IMR-90 (cell line): ENCODE measurements at regions not wholly inside any gene's neighbourhood (a gene's known extent, or its start where the extent isn't known, plus 50 kb on each side); places are given as distances from the start of the nearest gene placed in this dataset.

ENCODE experiments used
- CHD1 ChIP-seq: IDR thresholded peaks from 2 replicates; pipeline ENCODE4 v1.6.1; 2012; ENCODE audit warnings: low read depth, low read length, improper control_type of control experiment
- RAD21 ChIP-seq: IDR thresholded peaks from 2 replicates; pipeline ENCODE4 v1.6.1; 2012; ENCODE audit warnings: low read length, improper control_type of control experiment
- TF ChIP-seq, protein P1 (sequence below): conservative IDR thresholded peaks from 2 replicates; pipeline ENCODE4 v1.5.1; 2012; ENCODE audit warnings: mild to moderate bottlenecking, low read depth, low read length, improper control_type of control experiment
- TF ChIP-seq, protein P2 (sequence below): fragments of 150-350 bp; IDR thresholded peaks from 2 replicates; pipeline ENCODE4 v1.6.1; 2017; ENCODE audit warnings: mild to moderate bottlenecking, antibody characterized with exemption, low read length, low read depth
- TF ChIP-seq, protein P3 (sequence below): fragments of 150-350 bp; IDR thresholded peaks from 2 replicates; pipeline ENCODE4 v1.6.1; 2016; ENCODE audit warnings: low read depth, mild to moderate bottlenecking, low read length, moderate library complexity, borderline replicate concordance

DNA sequence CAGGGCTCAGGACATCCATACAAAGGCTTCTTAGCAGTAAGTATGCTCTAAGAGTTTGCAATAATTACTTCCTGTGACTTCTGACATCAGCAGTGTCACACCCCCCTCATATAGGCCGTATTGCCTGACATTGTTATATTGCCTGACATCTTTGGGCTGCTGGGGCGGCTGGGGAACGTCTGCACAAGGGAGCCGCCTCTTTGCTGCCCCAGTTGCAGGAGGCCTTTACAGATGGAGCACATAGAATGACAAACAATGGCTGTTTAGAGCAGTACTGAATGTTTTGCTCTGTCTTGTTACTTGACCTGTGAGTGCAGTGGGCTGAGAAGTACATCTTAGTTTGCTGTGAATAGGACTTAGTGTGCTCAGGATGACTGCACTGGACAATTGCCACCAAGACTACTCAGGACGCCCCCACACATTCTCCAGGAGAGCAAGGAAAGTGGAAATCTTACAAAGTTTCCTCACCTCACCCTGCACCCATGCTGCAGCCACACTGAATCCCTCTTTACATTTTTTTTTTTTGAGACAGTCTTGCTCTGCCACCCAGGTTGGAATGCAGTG lies 65.4 kb upstream of the SPOCK1 start:
- TF ChIP-seq, protein P1, sequence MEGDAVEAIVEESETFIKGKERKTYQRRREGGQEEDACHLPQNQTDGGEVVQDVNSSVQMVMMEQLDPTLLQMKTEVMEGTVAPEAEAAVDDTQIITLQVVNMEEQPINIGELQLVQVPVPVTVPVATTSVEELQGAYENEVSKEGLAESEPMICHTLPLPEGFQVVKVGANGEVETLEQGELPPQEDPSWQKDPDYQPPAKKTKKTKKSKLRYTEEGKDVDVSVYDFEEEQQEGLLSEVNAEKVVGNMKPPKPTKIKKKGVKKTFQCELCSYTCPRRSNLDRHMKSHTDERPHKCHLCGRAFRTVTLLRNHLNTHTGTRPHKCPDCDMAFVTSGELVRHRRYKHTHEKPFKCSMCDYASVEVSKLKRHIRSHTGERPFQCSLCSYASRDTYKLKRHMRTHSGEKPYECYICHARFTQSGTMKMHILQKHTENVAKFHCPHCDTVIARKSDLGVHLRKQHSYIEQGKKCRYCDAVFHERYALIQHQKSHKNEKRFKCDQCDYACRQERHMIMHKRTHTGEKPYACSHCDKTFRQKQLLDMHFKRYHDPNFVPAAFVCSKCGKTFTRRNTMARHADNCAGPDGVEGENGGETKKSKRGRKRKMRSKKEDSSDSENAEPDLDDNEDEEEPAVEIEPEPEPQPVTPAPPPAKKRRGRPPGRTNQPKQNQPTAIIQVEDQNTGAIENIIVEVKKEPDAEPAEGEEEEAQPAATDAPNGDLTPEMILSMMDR: no peak
- TF ChIP-seq CHD1 (no peak), RAD21 (no peak)
- TF ChIP-seq, protein P2, sequence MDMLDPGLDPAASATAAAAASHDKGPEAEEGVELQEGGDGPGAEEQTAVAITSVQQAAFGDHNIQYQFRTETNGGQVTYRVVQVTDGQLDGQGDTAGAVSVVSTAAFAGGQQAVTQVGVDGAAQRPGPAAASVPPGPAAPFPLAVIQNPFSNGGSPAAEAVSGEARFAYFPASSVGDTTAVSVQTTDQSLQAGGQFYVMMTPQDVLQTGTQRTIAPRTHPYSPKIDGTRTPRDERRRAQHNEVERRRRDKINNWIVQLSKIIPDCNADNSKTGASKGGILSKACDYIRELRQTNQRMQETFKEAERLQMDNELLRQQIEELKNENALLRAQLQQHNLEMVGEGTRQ: no peak
- TF ChIP-seq, protein P3, sequence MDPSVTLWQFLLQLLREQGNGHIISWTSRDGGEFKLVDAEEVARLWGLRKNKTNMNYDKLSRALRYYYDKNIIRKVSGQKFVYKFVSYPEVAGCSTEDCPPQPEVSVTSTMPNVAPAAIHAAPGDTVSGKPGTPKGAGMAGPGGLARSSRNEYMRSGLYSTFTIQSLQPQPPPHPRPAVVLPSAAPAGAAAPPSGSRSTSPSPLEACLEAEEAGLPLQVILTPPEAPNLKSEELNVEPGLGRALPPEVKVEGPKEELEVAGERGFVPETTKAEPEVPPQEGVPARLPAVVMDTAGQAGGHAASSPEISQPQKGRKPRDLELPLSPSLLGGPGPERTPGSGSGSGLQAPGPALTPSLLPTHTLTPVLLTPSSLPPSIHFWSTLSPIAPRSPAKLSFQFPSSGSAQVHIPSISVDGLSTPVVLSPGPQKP: no peak
